Thoracic aorta (tissue), 2 donors: ENCODE measurements at regions not wholly inside any gene's neighbourhood (a gene's known extent, or its start where the extent isn't known, plus 50 kb on each side); places are given as distances from the start of the nearest gene placed in this dataset.

Source experiments
- ATAC-seq: fragments of 150-250 bp; one replicate; pipeline ENCODE4 v1.8.0; 2017; ENCODE audit warnings: low read depth; ENCODE audit not compliant: insufficient number of reproducible peaks, low FRiP score
- DNase-seq: peaks from one replicate; pipeline ENCODE4 v3.0.0-alpha.2; 2020; ENCODE audit warnings: low spot score
- H3K27ac ChIP-seq, 2 donors: fragments of 200-600 bp; sonication (generic); 1 replicate in 1 of 2; 2 replicates in 1 of 2; pipeline ENCODE4 v1.5.1; 2016; ENCODE audit warnings: mild to moderate bottlenecking in 2 of 2, moderate library complexity in 2 of 2
- H3K27me3 ChIP-seq: fragments of 200-600 bp; sonication (generic); replicated peaks from 2 replicates; pipeline ENCODE4 v1.6.0; 2016; ENCODE audit warnings: mild to moderate bottlenecking; ENCODE audit not compliant: insufficient read depth
- H3K36me3 ChIP-seq: fragments of 200-600 bp; sonication (generic); one replicate; pipeline ENCODE4 v1.5.1; 2016
- H3K4me1 ChIP-seq, 2 donors: fragments of 200-600 bp; sonication (generic); 1 replicate in 1 of 2; 2 replicates in 1 of 2; pipeline versions ENCODE4 v1.5.1 to v1.6.0; 2016; ENCODE audit warnings: low read depth in 2 of 2, mild to moderate bottlenecking in 1 of 2; ENCODE audit not compliant: control insufficient read depth in 1 of 2
- H3K4me3 ChIP-seq: fragments of 200-600 bp; sonication (generic); 2 replicates; pipeline ENCODE4 v1.5.1; 2016; ENCODE audit warnings: mild to moderate bottlenecking
- H3K9me3 ChIP-seq: fragments of 200-600 bp; sonication (generic); 2 replicates; pipeline ENCODE4 v1.5.1; 2016
- TF ChIP-seq, protein P1 (sequence below): fragments of 200-600 bp; sonication (generic); IDR thresholded peaks from one replicate; pipeline ENCODE4 v1.5.1; 2019; ENCODE audit warnings: antibody characterized with exemption

GRCh38 chr1:188582911-188583532 lies 1754.3 kb downstream of the PLA2G4A start:
- TF ChIP-seq, protein P1, sequence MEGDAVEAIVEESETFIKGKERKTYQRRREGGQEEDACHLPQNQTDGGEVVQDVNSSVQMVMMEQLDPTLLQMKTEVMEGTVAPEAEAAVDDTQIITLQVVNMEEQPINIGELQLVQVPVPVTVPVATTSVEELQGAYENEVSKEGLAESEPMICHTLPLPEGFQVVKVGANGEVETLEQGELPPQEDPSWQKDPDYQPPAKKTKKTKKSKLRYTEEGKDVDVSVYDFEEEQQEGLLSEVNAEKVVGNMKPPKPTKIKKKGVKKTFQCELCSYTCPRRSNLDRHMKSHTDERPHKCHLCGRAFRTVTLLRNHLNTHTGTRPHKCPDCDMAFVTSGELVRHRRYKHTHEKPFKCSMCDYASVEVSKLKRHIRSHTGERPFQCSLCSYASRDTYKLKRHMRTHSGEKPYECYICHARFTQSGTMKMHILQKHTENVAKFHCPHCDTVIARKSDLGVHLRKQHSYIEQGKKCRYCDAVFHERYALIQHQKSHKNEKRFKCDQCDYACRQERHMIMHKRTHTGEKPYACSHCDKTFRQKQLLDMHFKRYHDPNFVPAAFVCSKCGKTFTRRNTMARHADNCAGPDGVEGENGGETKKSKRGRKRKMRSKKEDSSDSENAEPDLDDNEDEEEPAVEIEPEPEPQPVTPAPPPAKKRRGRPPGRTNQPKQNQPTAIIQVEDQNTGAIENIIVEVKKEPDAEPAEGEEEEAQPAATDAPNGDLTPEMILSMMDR = no peak
- no peak for ATAC-seq

GRCh38 chr1:188584119-188584518 lies 1755.4 kb downstream of the PLA2G4A start:
- TF ChIP-seq, protein P1 = no peak

More at GRCh38 chr1:188582911-188583532, 1754.3 kb downstream of the PLA2G4A start:
- DNase-seq = no peak
- no peaks in the 10 kb centered on the region for H3K9me3 ChIP-seq
- no peaks in the 10 kb centered on the region for H3K36me3 ChIP-seq
- no peaks in the 10 kb centered on the region for H3K27me3 ChIP-seq
- H3K4me3 ChIP-seq = no peak overlapping the region
- H3K27ac ChIP-seq = no peak overlapping the region
- H3K4me1 ChIP-seq = no peaks in the 10 kb centered on the region

DNA sequence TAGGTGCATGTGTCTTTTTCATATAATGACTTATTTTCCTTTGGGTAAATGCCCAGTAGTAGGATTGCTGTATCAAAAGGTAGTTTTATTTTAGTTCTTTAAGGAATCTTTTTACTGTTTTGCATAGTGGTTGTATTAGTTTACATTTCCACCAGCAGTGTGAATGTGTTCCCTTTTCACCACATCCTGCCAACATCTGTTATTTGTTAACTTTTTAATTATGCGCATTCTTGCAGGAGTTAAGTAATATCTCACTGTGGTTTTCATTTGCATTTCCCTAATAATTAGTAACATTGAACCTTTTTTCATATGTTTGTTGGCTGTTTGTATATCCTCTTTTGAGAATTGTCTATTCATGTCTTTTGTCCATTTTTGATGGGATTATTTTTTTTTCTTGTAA lies 1761.9 kb downstream of the PLA2G4A start:
- TF ChIP-seq, protein P1 = no peak
- no peaks in the 10 kb centered on the region for H3K36me3 ChIP-seq
- no peak for DNase-seq

More at GRCh38 chr1:188584119-188584518, 1755.4 kb downstream of the PLA2G4A start:
- Histone ChIP-seq H3K4me3 (no peak overlapping the region), H3K27me3 (no peaks in the 10 kb centered on the region), H3K4me1 (no peaks in the 10 kb centered on the region), H3K9me3 (no peaks in the 10 kb centered on the region), H3K27ac (no peak overlapping the region), H3K36me3 (no peaks in the 10 kb centered on the region)
- DNase-seq (no peak), ATAC-seq (no peak)

DNA sequence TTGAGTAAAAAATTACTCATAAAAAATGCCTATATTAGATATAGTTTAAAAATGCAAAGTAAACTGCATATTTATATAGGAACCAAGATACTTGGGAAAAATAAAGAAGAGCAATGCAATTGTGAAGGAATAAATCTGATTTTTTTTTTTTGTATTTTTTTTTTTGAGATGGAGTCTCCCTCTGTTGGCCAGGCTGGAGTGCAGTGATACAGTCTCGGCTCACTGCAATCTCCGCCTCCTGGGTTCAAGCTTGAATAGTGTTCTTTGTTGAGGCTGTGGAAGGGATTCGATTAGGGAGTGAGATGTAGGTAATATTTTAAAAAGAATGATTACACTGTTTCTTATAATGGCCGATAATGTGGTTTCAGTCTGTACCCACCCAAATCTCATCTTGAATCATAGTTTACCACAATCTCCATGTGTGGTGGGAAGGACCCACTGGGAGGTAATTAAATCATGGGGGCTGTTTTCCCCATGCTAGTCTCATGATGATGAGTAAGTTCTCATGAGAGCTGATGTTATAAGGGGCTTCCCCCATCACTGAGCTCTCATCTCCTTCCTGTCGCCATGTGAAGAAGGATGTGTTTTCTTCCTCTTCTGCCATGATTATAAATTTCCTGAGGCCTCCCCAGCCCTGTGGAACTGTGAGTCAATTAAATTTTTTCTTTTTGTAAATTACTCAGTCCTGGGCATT lies 1765.9 kb downstream of the PLA2G4A start:
- no peak for DNase-seq
- no peaks in the 10 kb centered on the region for H3K4me1 ChIP-seq
- no peaks in the 10 kb centered on the region for H3K9me3 ChIP-seq
- no peak overlapping the region for H3K27ac ChIP-seq
- no peaks in the 10 kb centered on the region for H3K36me3 ChIP-seq
- TF ChIP-seq, protein P1 = no peak
- H3K4me3 ChIP-seq = no peak overlapping the region
- no peak for ATAC-seq
- no peaks in the 10 kb centered on the region for H3K27me3 ChIP-seq

More for the DNA sequence above, 1761.9 kb downstream of the PLA2G4A start:
- no peak overlapping the region for H3K4me3 ChIP-seq
- H3K4me1 ChIP-seq = no peaks in the 10 kb centered on the region
- H3K27me3 ChIP-seq = no peaks in the 10 kb centered on the region
- ATAC-seq = no peak
- no peak overlapping the region for H3K27ac ChIP-seq
- no peaks in the 10 kb centered on the region for H3K9me3 ChIP-seq

DNA sequence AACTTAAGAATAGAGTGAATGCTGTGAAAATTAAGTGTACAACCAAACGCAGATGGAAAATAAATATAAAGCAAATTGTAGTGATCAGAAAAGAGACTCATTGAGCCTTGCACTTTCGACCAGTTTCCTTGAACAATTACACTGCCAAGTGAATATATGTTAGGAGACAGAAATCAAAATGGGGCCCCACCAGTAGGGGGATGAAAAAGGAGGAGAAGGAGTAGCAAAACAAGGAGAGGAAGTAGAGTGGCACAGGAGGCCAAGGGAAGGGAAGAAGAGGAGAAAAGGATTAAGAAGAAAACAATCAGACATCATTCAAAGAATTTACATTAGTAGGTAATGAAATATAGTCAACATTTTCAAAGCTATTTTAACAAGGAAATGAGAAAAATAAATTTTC lies 1770.6 kb downstream of the PLA2G4A start:
- no peak for DNase-seq
- TF ChIP-seq, protein P1 = no peak
- no peaks in the 10 kb centered on the region for H3K27me3 ChIP-seq
- no peak for ATAC-seq
- H3K4me1 ChIP-seq = no peaks in the 10 kb centered on the region
- H3K9me3 ChIP-seq = no peaks in the 10 kb centered on the region
- H3K4me3 ChIP-seq = no peak overlapping the region
- no peaks in the 10 kb centered on the region for H3K36me3 ChIP-seq
- H3K27ac ChIP-seq = no peak overlapping the region
